HG03469 (cell line): ENCODE measurements at regions not wholly inside any gene's neighbourhood (a gene's known extent, or its start where the extent isn't known, plus 50 kb on each side); places are given as distances from the start of the nearest gene placed in this dataset.

ENCODE experiments used
- ATAC-seq: cut with Tn5 transposase; IDR thresholded peaks from one replicate; pipeline ENCODE4 v1.9.1; 2021; ENCODE audit warnings: mild to moderate bottlenecking, moderate library complexity, moderate number of reproducible peaks; ENCODE audit not compliant: unreplicated experiment

- no peak for ATAC-seq
Measured at GRCh38 chr14:101098641-101099040, 195.1 kb upstream of the RTL1 start.

GRCh38 chr14:101101456-101102056, 198.0 kb upstream of the RTL1 start:
- ATAC-seq = no peak

- no peak for ATAC-seq
Measured at GRCh38 chr14:101102875-101103274, 199.4 kb upstream of the RTL1 start.

GRCh38 chr14:101103321-101103901, 199.9 kb upstream of the RTL1 start:
- no peak for ATAC-seq

GRCh38 chr14:101104485-101104884, 201.0 kb upstream of the RTL1 start:
- no peak for ATAC-seq

GRCh38 chr14:101105045-101105444, 201.5 kb upstream of the RTL1 start:
- ATAC-seq = no peak

- no peak for ATAC-seq
Measured at GRCh38 chr14:101108579-101109346, 205.2 kb upstream of the RTL1 start.

DNA sequence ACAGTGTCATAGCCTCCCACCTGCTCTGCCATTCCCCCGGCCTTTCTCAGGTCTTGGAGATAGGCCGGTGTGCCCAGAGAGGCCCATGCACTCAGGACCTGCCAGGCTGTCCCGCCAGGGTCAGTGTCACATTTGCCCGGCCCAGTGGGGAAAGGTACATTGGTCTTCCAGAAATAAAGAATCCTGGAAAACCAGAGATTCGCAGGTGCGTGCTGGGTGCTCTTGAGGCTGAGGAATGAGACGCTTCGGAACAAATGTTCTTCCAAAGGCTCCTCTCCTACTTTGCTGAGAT, 205.8 kb upstream of the RTL1 start:
- ATAC-seq = no peak

GRCh38 chr14:101109981-101110728, 206.6 kb upstream of the RTL1 start:
- ATAC-seq = no peak

DNA sequence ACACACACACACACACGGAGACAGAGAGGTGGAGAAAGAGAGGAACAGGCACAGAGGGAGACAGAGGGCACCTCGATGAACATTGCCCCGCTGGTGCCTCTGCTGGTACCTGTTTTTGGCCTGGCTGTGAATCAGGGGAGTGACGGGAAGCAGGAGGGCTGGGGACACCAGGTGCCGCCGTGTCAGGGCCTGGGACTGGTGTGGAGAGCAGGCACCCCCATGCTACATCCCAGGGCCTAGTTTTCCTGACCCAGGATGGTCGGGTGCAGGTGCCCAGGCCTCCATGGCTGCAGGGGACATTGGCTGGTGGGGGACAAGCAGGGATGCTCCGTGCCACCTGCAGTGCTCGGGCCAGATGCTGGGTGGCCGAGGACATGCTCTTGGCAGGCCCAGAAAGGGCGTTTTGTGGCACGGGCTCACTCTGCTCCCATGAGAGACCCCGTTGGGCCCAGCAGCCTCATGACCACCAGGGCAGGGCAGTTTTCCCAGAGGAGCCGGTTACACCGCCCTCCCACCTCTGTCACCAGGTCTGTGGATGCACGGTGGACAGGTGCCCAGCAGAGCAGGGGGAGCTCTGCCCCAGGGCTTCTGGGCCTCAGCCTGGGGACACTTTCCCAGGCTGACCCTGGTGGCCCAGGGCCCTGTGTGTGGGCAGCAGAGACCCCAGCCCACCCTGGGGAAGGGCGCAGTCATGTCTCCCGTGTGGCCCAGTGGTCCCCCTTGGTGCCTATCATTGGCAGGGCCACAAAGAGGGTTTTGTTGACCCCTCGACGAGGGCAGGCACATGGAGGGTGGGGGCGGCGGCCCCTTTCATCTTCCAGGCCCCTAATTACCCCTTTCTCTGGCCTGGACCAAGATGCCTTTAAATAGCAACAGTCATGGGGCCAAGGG, 207.5 kb upstream of the RTL1 start:
- ATAC-seq = no peak

GRCh38 chr14:101111620-101112290, 208.2 kb upstream of the RTL1 start:
- ATAC-seq = no peak

- ATAC-seq = no peak
Measured at GRCh38 chr14:101112351-101113107, 209.0 kb upstream of the RTL1 start.

DNA sequence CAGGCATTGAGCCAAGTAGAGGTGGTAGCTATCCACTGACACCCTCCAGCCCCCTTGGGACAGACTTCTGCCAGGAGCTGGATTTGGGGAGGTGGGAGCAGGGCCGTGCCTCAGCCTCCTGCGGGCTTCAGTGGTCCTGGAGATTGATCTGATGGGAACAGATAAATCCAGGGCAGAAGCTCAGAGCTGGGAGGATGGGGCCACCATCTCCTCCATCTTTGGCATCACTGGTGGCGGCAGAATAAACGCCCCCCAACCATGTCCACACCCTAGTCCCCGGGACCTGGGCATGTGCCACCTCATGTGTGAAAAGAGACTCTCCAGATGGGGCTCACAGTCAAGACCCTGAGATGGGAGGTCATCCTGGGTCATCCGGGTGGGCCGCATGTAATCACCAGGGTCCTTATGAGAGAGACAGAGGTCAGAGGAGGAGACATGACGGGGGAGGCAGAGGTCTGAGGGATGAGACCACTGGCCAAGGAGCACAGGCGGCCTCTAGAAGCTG, 209.6 kb upstream of the RTL1 start:
- ATAC-seq = no peak

DNA sequence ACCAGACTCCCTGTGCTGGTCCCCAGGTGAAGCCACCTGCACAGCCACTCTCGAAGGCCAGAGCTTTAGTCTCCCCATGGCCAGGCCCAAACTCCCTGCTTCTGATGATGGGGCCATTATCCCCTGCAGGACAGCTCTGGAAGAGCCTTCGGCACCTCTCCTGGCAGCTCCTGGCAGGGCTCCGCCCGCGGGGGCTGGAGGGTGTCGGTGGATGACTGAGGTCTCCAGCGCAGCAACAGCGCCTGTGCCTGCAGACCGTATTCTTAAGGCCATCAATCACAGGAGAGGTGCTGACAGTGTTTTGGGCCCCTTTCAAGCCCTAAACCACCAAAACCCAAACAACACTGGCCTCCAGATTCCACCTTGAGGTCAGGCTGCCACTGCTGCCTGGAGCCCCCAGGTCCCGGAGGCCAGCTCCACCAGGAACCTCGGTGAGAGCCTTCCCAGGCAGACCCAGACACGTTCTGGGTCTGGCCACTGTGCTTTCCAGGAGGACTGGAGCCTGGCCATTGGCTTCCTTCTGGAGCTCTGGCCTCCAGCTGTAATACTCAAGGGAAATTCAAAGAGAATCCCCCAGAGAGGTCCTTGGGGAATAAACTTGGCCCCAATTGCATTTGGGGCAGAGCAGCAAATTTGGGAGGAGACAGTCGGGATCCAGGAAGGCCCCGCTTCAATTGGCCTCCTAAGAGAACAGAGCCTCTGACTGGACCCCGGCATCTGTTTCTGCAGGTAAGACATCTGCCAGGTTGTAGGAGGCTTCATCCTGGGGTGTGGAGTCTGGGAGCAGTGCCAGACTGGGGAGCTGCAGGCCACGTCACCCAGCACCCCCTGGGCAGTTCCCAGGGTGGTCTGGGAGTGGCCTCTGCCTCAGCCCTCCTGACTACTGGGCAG, 210.6 kb upstream of the RTL1 start:
- no peak for ATAC-seq

DNA sequence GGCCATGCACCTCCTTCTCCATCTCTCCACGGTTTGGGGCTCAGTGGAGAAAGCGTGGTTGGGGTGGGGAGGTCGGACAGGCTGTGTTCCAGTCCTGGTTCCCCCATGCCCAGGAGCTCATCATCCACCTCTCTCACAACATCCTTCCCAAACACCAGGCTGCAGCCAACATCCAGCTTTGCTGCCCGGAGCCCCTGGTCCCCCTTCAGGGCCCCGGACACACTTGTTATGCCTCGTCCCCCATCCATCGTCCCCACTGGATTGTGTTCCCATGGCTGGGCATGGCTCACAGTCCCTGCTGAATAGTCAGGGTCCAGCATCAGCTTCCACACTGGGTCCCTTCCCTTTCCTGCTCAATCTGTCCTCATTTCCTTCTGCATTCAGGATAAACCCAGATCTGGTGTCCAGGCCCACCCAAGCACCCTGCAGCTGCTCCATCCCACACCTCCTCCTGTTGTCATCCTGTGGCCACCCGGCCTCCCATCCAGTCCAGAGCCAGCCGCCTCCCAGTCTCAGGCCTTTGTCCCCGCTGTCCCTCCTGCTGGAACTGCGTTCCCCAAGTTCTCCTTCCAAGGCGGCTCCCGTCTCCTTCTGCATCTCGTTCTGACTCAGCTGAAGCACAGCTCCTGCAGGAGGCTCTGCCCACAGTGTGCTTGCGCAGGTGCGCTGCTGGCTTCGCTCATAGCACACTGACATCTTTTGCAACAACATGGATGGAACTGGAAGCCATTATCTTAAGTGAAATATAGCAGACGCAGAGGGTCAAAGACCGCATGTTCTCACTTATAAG, 211.4 kb upstream of the RTL1 start:
- ATAC-seq = no peak

- no peak for ATAC-seq
Measured at GRCh38 chr14:101115652-101116051, 212.1 kb upstream of the RTL1 start.

- no peak for ATAC-seq
Measured at GRCh38 chr14:101116065-101116464, 212.5 kb upstream of the RTL1 start.
